ELR (cell line): ENCODE measurements at regions not wholly inside any gene's neighbourhood (a gene's known extent, or its start where the extent isn't known, plus 50 kb on each side); places are given as distances from the start of the nearest gene placed in this dataset.

ENCODE experiments used
- DNase-seq: peaks from one replicate; pipeline ENCODE4 v3.0.0-alpha.2; 2015; ENCODE audit warnings: low read depth

DNA sequence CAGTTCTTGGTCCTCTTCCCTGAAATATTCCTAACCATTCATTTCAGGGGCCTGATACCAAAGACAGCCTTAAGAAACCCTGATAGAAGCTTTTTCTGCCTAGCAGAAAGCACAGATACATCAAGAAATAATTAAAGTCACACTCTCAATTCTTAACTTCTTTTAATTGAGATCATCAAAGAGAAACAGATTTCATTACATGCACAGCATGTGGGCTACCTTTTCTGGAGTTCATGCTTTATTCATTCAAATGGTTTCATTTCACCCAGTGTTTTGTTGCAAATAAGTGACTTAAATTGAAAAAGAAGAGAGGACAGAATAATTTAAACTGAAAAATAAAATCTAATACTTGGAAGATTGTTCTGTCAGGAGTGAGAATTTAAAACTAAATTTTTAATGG lies 192.6 kb upstream of the GGTLC1 start:
- DNase-seq, result no peak

DNA sequence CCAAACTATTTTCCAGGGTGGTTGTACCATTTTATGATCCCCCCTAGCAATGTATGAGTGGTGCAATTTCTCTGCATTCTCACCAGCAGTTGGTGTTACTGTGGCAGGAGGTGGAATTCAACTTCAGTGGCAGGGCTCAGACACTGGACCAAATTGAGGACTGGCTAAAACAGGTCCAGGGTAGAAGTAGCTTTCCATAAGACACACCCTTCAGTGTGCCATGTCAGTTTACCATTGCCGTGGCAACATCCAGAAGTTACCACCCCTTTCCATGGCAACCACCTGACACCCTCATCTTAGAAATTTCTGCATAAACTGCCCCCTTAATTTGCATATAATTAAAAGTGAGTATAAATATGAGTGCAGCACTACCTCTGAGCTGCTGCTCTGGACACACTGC lies 180.7 kb upstream of the GGTLC1 start:
- no peak for DNase-seq

DNA sequence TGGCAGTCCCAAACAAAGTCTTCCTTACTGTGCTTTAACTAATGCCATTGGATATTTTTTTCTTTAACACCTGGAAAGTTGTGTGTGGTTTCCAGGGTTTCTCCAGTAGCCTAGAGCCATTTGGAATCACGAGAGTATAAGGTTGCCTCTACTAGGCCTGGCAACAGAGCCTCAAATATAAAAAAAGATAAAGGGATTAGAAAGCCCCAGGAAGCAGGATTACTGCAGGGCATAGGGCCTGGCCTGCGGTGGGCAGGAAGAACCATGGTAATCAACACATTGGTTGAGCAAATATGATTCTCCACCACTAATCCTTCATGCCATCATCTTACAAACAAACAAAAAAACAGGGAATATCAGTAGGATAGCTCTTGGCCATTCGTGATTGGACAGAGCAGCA lies 177.8 kb upstream of the GGTLC1 start:
- no peak for DNase-seq

DNA sequence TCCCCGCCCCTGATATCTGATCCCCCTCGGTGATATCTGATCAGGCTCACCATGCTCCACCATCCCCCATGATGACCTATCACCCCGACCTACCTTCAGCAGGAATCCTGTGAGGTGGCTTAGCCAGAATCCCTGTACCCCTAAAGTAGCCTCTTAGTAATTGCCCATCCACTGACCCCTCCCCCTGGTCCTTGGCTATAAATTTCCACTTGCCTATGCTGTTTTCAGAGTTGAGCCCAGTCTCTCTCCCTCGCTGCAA lies 177.5 kb upstream of the GGTLC1 start:
- no peak for DNase-seq

DNA sequence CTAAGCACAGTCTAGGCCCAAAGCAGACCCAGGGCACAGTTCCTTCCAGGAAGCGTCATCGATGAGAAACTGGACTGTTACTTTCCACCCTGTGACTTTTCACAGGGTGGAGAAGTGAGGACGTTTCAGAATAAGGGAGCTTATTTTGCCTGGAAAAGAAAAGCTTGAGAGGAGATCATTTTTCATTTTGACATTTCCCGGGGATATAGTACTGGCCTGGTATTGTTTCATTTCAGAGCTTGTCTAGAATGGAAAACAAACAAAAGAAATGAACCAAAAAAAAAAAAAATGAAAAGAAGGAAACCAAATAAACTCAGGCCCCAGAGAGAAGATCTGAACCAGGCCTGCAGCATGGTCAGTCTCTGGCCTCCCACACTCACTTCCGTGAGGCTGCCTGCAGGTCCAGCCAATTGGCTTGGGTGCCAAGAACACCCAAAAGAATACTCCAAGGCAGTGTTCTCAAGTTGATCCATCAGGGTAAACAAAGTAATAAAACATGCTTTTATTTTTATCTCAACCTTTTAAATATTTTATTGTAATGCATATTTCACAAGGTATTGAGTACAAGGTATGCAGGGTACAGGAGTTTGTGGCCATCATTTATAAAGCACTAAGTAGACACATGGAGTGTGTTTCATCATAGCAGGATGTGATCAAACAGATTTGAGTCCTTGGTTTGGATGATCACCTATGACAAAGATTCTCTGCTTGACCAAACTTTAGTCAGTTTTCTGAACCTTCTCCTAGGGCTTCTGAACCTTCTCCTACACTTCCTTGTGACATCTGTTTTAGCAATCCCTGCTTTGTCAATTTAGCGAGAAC lies 176.9 kb upstream of the GGTLC1 start:
- DNase-seq, result no peak

DNA sequence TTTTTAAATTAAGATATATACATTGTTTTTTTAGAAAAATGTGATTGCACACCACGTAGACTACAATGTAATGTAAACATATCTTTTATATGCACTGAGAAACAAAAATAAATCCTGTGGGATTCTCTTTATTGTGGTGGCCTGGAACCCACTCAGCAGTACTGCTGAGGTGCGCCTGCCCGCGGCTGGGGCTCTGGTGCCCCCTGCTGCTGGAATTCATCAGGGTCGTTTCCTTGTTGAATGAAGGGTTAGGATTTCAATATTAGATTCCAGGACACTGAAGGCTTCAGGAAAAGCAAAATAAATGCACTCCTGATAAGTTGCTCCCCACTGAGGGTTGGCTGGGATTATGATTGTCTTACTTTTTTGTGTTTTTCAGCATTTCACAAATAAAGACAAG lies 175.8 kb upstream of the GGTLC1 start:
- peak; percentile 11 for DNase-seq

DNA sequence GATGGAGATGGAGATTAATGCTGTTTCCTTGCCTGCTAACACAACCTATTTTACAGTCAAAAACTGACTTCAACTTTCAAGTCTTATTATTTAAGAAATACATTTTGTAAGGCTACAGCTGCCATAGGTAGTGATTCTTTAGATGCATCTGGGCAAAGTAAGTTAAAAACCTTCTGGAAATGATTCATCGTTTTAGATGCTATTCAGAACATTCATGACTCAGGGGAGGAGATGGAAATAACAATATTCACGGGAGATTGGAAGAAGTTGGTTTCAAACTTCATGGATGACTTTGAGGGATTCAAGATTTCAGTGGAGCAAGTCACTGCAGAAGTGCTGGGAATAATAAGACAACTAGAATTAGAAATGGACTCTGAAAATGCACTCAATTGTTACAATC lies 174.9 kb upstream of the GGTLC1 start:
- peak; percentile 41 for DNase-seq

DNA sequence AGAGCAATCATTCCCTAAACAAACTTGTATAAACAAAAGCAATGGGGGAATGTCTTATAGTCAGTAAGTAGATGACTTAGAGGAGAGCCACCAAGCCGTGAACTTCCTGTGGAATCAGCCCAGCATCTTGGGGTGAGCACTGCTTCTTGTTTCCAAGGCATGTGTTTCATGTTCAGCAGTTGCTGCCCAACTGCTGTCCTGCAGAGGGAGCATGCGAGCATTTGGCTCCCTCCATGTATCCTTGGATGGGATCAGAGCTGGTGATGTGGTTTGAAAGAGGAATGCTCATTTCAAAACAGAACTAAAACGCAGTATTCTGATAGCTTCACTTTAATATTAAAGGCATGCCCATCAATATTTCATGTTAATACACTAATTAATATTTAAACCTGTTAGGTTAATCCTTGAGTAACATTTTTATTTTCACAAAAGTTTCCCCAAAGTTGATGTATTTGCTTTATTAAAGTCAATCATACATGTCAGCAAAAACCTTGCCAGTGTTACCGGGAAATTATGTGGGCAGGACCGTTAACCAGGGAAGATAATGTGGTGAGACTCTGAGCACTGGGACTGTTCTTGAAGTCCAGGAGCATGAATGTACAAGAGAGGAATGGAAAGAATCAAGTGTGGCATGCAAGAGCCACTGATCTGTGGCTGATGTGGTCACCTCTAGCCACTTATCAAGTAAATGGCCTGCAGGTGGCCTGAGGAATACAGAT lies 172.1 kb upstream of the GGTLC1 start:
- peak; percentile 54 for DNase-seq

DNA sequence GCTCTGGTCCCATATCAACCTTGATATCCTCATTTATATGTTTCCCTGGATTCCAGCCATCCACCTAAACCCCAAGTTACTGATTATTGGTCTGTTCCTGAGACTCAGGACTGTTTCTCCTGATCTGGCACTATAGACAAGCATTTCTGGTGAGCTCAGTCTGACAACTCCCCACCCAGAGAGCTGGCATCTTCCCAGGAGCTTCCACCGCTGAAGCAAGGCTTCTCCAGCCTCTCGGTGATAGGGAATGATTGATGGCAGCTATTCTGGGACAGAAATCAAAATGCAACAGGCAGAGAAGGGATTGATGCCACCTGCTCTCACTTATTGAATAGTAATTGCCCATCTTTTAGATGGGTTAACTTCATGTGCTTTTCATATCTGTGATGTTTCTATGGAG lies 169.7 kb upstream of the GGTLC1 start:
- DNase-seq, result no peak

DNA sequence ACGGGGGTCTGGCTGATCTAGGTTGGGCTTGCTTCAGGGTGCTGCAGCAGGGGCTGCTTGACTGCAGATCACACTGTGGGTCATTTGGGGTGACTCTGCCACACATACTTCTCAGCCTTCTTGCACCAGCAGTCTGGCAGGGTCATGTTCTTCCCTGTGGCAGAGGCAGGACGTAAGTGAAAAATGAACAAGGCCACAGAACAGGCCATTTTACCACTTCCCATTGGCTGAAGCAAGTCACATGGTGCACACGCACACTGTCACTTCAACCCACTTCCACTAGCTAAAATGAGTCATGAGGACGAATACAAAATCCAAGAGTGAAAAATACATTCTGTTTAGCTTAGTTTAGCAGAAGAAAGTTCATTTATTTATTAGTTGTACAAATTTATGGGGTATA lies 168.6 kb upstream of the GGTLC1 start:
- DNase-seq, result no peak

DNA sequence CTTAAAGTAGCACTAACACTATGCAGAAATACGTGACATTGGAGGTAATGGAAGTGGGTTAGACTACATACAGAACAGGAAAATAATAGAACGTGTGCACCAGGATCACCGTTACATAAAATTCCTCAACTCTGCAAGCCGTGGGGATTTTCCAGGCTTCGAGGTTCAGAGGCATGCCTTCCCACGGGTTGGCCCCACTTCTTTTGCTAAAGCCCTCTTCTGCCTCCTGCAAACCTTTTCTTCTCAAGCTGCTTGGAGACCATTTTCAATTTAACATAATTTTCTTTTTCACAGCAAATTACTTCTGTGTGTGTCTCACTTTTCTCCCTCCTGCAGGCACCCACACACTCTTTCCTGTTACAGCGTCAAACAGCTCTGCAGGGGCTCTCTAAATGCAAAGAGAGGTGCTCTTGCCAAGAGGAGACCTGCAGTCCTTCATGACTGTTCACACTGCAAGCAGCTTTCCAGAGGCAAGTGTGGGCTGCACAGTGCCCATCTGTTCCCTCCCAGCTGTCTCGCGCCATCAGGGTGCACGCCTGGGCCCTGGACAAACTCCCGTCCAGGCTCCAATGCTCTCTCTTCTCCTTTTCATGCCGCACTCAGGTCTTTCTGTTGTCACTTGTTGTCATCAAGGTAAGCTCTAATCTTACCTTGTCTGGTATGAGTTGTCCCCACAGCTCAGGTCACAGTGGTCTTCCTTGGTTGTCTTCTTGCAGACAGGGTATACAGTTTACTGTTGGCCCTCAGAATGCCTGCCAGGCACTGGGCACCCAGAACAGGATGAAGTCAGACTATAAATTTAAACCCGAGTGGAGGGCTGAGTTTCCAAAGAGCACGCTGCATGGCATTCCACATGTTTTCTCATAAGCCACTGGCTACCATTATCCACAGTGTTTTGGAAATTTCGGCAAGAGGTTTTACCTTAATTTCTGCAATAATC lies 164.8 kb upstream of the GGTLC1 start:
- DNase-seq, result no peak

DNA sequence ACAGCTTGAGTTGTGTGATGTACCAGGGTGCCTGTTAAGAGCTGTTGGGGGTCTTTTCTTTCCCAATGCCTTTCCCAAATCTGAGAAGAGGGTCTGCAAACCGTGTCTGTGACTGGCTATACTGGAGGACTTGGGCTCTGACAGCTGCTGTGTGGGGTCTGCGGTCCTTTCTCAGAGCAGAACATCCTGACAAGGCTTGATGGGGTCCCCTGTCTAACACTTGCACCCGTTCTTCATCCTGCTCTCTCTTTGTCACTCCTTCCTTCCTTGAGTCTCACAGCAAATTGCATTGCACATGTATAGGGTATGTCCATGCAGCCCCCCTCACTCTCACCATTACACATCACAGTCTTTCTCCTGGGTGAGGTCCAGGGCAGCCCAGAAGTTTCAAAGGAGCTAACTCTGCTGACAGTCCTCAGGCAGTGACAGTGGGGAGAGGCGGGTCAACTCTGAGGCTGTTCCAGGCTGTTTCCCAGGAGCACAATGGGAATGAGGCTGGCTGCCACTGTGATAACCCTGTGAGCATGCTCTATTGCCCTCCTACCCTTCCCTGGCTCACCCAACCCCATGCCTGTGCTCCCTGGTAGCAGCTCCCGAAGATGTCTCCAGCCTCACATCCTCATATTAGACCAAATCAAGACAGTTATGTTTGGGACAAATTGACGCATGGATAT lies 163.2 kb upstream of the GGTLC1 start:
- DNase-seq, result no peak

DNA sequence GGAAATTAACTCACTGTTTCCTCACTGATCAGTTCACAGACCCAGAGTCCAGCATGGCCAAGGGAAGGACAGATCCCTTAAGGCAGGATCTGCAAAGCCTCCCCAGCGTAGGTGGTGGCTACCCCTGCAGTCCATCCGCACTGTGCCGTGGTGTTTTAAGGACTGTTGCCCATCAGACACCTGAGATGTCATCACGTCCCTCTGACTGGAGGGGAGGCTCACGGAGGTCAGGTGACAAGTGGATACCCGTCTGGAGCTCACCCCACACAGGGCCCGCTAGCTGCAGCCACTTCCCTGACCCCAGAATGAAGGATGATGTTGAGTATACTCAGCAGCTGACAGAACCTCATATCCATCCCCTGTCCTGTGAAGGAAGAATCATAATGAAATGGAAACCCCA lies 161.8 kb upstream of the GGTLC1 start:
- DNase-seq, result no peak

DNA sequence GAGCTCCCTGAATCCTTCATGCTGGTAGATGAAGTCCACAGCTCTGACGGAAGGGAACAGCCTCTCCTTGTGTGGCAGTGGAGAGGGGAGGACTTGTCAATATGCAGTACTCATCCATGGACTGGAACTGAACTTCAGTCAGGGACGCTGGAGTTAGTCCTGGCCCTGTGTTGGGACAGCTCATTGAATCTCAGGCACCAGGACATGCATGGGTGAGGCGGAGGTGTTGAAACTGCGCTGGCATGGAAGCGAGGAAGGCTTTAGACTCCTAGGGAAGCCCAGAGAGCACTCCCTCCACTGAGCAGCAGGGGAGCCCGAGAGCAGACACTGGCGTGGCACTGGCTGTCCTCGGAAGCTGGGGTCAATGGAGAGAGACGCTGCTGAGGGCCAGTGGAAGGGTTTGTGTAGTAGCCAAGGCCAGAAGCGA lies 161.3 kb upstream of the GGTLC1 start:
- peak; percentile 32 for DNase-seq

DNA sequence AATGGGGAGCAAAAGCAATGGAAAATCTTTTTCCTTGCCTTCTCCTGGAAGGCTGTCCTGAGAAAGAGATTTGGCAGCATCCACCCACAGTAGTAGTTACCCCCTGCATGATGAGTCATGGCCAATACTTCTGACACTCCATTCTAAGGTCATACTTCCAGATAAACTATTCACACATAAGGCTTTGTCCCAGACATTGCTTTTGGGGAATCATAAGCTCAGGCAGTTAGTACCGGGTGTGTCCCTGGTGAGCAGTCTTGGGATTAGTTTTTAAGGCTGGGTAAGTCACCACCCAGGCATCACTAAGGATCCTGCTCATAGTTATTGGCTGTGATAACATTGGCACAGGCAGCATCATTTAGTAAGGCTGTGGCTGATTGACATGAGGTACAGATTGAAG lies 160.6 kb upstream of the GGTLC1 start:
- no peak for DNase-seq

DNA sequence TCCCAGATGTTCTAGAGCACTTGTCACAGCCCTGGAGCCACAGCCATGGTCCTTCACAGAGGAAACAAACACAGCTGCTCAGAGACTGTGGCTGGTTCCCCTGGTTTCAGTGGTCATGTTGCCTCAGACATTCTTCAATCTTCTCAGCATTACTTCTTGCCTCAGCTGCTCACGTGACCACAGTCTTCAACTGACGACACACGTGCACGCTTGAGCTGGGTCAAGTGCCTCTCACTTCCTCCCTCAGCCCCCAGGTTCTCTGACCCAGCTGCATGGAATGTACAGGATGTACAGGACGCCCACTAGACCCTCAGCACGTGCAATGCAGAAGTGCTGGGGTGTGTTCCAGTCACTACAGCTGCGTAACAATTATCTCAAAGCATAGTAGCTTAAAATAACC lies 159.8 kb upstream of the GGTLC1 start:
- DNase-seq, result no peak

DNA sequence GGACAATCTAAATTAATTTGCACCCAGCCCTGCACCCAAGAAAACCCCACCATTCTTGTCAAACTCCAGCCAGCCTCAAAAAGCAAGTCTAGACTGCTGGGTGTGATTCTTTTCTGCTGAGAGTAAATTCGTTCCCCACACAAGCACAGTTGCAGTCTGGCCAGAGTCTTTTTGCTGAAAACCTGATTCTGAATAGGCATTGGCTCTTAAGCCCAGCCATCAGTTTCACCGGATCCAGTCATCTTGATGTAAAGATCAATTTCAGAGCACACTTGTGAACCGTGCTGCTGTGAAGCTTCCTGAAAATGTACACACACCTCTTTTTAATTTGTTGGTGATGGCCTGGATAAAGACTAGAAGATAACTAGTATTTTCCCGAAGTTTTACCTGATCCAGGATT lies 159.4 kb upstream of the GGTLC1 start:
- DNase-seq, result no peak

DNA sequence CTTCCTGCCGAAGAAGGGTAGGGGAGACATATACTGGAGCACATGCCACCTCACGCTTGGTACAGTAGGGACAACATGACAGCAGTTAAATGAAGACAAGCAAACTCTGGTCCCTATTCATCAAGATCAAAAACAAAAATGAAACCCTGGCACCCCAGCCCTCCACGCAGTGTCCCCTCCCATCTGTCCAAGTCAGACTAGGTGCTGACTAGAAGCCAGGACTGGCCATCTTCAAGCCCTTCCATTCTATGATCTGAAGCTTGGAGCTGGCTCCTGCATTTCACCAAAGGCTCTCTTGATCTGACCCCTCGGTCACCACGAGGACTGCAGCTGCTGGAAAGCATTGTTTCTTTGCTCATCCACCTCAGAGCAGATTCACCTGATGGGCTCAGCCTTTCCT lies 158.9 kb upstream of the GGTLC1 start:
- DNase-seq, result no peak

DNA sequence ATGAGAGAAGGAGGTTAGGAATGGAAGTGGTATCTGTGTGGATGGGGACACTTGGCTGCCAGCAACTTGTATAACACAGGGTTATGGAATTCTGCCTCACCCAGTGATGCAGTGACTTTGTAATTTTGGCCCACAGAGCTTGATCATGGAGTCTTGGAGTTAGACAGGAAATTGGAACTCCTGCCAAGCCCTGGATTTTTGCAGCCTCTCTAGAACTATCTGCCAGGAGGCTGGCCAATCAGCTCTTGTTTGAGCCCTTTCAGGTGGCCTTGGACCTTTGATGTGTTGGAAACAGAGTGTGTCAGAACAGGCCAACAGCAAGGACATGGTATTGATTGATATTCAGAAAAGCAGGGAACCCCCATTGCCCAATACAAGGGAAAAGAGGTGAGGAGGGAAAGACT lies 157.7 kb upstream of the GGTLC1 start:
- DNase-seq, result no peak

DNA sequence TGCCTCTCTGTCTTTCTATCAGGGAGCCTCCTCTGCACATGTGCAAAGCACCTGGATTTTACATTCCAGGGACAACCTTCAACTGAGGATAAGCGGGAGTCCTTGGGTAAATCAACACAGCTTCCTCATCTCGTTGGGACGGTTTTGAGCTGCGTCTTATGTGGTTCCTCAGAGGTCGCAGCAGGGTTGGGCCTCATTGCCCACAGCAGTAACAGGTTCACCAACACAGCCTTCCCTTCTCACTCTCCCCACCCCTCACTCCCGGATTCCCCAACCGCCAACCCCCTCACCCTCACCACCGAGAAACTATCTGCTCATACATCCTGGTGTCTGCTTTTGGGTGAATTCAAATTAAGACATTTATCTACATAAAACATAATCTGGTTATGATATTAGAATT lies 155.8 kb upstream of the GGTLC1 start:
- DNase-seq, result no peak

DNA sequence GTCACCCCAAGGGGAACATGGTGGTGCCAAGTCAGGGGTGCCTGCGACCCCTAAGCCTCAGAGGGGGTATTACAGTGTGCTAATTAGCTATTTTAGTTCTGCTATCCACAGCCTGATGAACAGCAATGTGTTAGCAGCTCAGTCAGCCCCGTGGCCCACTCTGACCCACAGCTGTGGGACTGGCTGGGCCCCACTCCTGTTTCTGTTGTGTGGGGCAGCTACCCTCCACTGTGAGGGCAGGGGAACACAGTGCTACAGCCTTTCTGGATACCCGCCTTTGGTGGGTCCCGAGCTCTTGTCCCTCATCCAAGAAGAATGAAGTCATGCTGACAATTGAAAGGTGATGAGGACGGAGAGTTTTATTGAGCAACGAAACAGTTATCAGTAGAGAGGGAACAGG lies 152.5 kb upstream of the GGTLC1 start:
- no peak for DNase-seq

DNA sequence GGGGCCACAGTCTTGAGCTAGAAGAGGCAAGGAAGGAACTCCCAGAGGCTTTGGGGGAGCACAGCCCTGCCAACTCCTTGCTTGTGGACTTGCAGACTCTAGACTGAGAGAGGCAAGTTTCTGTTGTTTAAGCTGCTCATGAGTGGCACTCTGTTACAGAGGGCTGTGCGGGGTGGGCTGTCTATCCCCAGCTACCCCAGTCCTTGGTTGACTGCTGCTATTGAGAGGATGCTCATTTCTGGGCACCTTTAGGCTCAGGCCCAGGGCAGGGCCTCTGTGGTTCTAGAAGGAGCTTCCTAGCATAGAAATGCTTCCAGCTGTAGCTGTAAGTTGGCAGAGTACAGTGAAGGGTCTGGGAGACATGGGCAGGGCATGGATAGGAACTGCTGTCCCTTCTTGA lies 151.3 kb upstream of the GGTLC1 start:
- DNase-seq, result no peak
